ENCODE measurements at regions not wholly inside any gene's neighbourhood (a gene's known extent, or its start where the extent isn't known, plus 50 kb on each side); places are given as distances from the start of the nearest gene placed in this dataset.
A peak's percentile ranks its signal among the peaks of the same experiment; 100 is the strongest.

DNA sequence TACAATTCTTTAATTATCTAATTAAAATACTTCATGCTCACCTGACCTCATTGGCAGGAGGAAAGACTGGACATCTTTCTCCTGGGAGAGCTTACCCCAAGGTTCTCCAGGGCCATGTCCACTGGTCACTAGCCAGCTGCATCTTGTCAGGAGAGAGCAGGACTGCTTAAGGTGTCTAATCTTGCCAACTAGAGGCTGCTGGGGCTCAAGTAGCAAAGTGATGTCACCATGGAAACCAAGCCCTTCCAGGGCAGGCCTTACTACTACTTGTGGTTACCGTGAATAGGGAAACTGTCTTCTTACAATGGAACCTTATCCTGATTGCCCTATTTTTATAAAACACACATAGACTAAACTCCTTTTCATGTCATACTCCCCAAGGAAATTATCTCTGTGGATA lies 376.4 kb downstream of the SNAPC1 start:
- ATAC-seq = peak in 1 of 4 donors; percentile 62
- intact Hi-C loops (cut with DNase I) = no loop called here

GRCh38 chr14:62141139-62141538 lies 378.9 kb downstream of the SNAPC1 start:
- H3K27me3 ChIP-seq = peaks cover 0 to 18% (median 0%) of the 10 kb centered on the region in 9 donors

More for the DNA sequence above, 376.4 kb downstream of the SNAPC1 start:
- H3K27me3 ChIP-seq = peaks cover 0 to 11% (median 0%) of the 10 kb centered on the region in 9 donors
- TF ChIP-seq, protein P1, sequence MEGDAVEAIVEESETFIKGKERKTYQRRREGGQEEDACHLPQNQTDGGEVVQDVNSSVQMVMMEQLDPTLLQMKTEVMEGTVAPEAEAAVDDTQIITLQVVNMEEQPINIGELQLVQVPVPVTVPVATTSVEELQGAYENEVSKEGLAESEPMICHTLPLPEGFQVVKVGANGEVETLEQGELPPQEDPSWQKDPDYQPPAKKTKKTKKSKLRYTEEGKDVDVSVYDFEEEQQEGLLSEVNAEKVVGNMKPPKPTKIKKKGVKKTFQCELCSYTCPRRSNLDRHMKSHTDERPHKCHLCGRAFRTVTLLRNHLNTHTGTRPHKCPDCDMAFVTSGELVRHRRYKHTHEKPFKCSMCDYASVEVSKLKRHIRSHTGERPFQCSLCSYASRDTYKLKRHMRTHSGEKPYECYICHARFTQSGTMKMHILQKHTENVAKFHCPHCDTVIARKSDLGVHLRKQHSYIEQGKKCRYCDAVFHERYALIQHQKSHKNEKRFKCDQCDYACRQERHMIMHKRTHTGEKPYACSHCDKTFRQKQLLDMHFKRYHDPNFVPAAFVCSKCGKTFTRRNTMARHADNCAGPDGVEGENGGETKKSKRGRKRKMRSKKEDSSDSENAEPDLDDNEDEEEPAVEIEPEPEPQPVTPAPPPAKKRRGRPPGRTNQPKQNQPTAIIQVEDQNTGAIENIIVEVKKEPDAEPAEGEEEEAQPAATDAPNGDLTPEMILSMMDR (IDR thresholded peaks at IDR 0.05) = no peak
- no peak for TF ChIP-seq POLR2A (IDR thresholded peaks at IDR 0.05)
- DNase-seq = no peak
- H3K4me3 ChIP-seq = no peak overlapping the region
- no peaks in the 10 kb centered on the region for H3K4me1 ChIP-seq
- no peaks in the 10 kb centered on the region for H3K36me3 ChIP-seq
- WGBS, 4 donors = 18 to 34% (median 22%) methylated on average over 1 of the region's 1 CpG
- H3K27ac ChIP-seq = no peak overlapping the region
- no peaks in the 10 kb centered on the region for H3K9me3 ChIP-seq

GRCh38 chr14:62143245-62143644 lies 381.0 kb downstream of the SNAPC1 start:
- Histone ChIP-seq H3K4me1 (peaks cover 0 to 6% (median 0%) of the 10 kb centered on the region in 12 donors), H3K4me3 (no peak overlapping the region), H3K27ac (no peak overlapping the region), H3K9me3 (peaks cover 0 to 18% (median 7%) of the 10 kb centered on the region in 12 donors), H3K36me3 (no peaks in the 10 kb centered on the region), H3K27me3 (peaks cover 0 to 12% (median 0%) of the 10 kb centered on the region in 9 donors)
- intact Hi-C loops (cut with DNase I) = no loop called here
- ATAC-seq (peak in 3 of 4 donors; percentile 60 to 91 (median 68)), DNase-seq (no peak)
- TF ChIP-seq, protein P1 (IDR thresholded peaks at IDR 0.05) = no peak
- no peak for TF ChIP-seq POLR2A (IDR thresholded peaks at IDR 0.05)
- WGBS, 4 donors = 21 to 34% (median 29%) methylated on average over 2 of the region's 2 CpGs

More at GRCh38 chr14:62141139-62141538, 378.9 kb downstream of the SNAPC1 start:
- Histone ChIP-seq H3K36me3 (no peaks in the 10 kb centered on the region), H3K4me3 (no peak overlapping the region), H3K4me1 (peaks cover 0 to 6% (median 0%) of the 10 kb centered on the region in 12 donors), H3K9me3 (no peaks in the 10 kb centered on the region), H3K27ac (no peak overlapping the region)
- 71 to 85% (median 78%) methylated on average over 2 of the region's 2 CpGs for WGBS, 4 donors
- intact Hi-C loops (cut with DNase I) = no loop called here
- DNase-seq = no peak
- no peak for ATAC-seq
- TF ChIP-seq POLR2A (IDR thresholded peaks at IDR 0.05) = no peak
- TF ChIP-seq, protein P1 (IDR thresholded peaks at IDR 0.05) = no peak

DNA sequence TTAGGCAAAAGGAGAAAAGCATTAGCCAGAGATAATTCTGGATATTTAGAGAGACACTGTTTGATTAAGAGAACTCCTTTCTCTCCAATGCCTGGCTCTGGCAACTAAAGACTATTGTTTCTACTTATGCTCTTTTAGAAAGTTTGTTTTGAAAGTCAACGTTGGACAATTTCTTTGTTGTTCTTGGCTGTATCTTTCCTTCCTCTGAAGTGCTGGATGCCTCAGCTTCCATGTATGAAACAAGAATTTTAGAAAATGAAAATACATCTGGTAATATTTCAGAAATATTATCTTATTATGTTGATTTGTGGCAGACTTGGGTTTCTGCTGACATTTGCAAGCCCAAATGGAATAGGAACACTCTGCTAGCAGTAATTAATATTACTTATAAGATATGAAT lies 382.6 kb downstream of the SNAPC1 start:
- peaks cover 0 to 6% (median 0%) of the 10 kb centered on the region in 12 donors for H3K4me1 ChIP-seq
- ATAC-seq (peak in 2 of 4 donors; percentile 34 to 54), DNase-seq (no peak)
- no peak for TF ChIP-seq POLR2A (IDR thresholded peaks at IDR 0.05)
- TF ChIP-seq, protein P1 (IDR thresholded peaks at IDR 0.05) = no peak
- H3K9me3 ChIP-seq = peaks cover 0 to 24% (median 7%) of the 10 kb centered on the region in 12 donors
- H3K4me3 ChIP-seq = no peak overlapping the region
- 34 to 50% (median 42%) methylated on average over 1 of the region's 1 CpG for WGBS, 4 donors
- peak overlapping the region in 1 of 12 donors; percentile 3 for H3K27ac ChIP-seq
- peaks cover 0 to 12% (median 0%) of the 10 kb centered on the region in 9 donors for H3K27me3 ChIP-seq
- intact Hi-C loops (cut with DNase I) = no loop called here
- no peaks in the 10 kb centered on the region for H3K36me3 ChIP-seq

Data from heart left ventricle (tissue), 16 donors.